NB4 (cell line): ENCODE measurements at regions not wholly inside any gene's neighbourhood (a gene's known extent, or its start where the extent isn't known, plus 50 kb on each side); places are given as distances from the start of the nearest gene placed in this dataset.

Experiments used
- CTCF ChIP-seq: IDR thresholded peaks from one replicate; pipeline ENCODE4 v1.5.1; 2012; ENCODE audit warnings: low read depth, low read length
- MAX ChIP-seq: IDR thresholded peaks from 2 replicates; pipeline ENCODE4 v1.6.1; 2011; ENCODE audit warnings: low read depth, low read length
- MYC ChIP-seq: IDR thresholded peaks from 2 replicates; pipeline ENCODE4 v1.6.1; 2011; ENCODE audit warnings: low read depth, low read length
- POLR2A ChIP-seq: IDR thresholded peaks from 2 replicates; pipeline ENCODE4 v1.6.1; 2011; ENCODE audit warnings: mild to moderate bottlenecking; ENCODE audit not compliant: insufficient read length; ENCODE audit errors: extremely low read depth

- TF ChIP-seq POLR2A (no peak), MAX (no peak), CTCF (no peak), MYC (no peak)
Measured at GRCh38 chr20:4534315-4534714, 151.9 kb upstream of the PRNP start.
